HG02840 (cell line): ENCODE measurements at regions not wholly inside any gene's neighbourhood (a gene's known extent, or its start where the extent isn't known, plus 50 kb on each side); places are given as distances from the start of the nearest gene placed in this dataset.
"Not testable (repeated sequence)": the region's sequence is repeated elsewhere in the genome, so short reads cannot be mapped to it uniquely, and the experiment has no call there.

Experiments used
- ATAC-seq: cut with Tn5 transposase; IDR thresholded peaks from one replicate; pipeline ENCODE4 v1.9.1; 2021; ENCODE audit warnings: mild to moderate bottlenecking, moderate library complexity, moderate number of reproducible peaks; ENCODE audit not compliant: unreplicated experiment, low FRiP score

GRCh38 chr6:137652961-137653705, 158.9 kb upstream of the OLIG3 start:
- ATAC-seq: no peak

GRCh38 chr6:137653706-137654059, 159.5 kb upstream of the OLIG3 start:
- ATAC-seq: no peak

GRCh38 chr6:137654365-137654981, 160.3 kb upstream of the OLIG3 start:
- no peak for ATAC-seq

GRCh38 chr6:137655291-137655690, 161.1 kb upstream of the OLIG3 start:
- ATAC-seq: no peak

GRCh38 chr6:137656735-137657134, 162.5 kb upstream of the OLIG3 start:
- no peak for ATAC-seq

- ATAC-seq: no peak
Measured at GRCh38 chr6:137657351-137657911, 163.2 kb upstream of the OLIG3 start.

- ATAC-seq: no peak
Measured at GRCh38 chr6:137658287-137658686, 164.1 kb upstream of the OLIG3 start.

- no peak for ATAC-seq
Measured at GRCh38 chr6:137659871-137660270, 165.7 kb upstream of the OLIG3 start.

GRCh38 chr6:137660296-137660731, 166.1 kb upstream of the OLIG3 start:
- ATAC-seq: no peak

GRCh38 chr6:137661601-137662000, 167.4 kb upstream of the OLIG3 start:
- ATAC-seq: no peak

- no peak for ATAC-seq
Measured at GRCh38 chr6:137664183-137664582, 170.0 kb upstream of the OLIG3 start.

GRCh38 chr6:137665342-137665934, 171.2 kb upstream of the OLIG3 start:
- no peak for ATAC-seq

- ATAC-seq: no peak
Measured at GRCh38 chr6:137666202-137666774, 172.1 kb upstream of the OLIG3 start.

GRCh38 chr6:137673603-137674002, 179.4 kb upstream of the OLIG3 start:
- ATAC-seq: no peak

GRCh38 chr6:137676888-137677287, 182.7 kb upstream of the OLIG3 start:
- no peak for ATAC-seq

- ATAC-seq: no peak
Measured at GRCh38 chr6:137677709-137678108, 183.5 kb upstream of the OLIG3 start.

- no peak for ATAC-seq
Measured at GRCh38 chr6:137678451-137678850, 184.3 kb upstream of the OLIG3 start.

- no peak for ATAC-seq
Measured at GRCh38 chr6:137680705-137681346, 186.2 kb upstream of the TNFAIP3 start.

GRCh38 chr6:137681445-137682009, 185.5 kb upstream of the TNFAIP3 start:
- ATAC-seq: no peak

- not testable (repeated sequence) for ATAC-seq
Measured at GRCh38 chr6:137682658-137683057, 184.4 kb upstream of the TNFAIP3 start.
